K562 (cell line): ENCODE measurements at regions not wholly inside any gene's neighbourhood (a gene's known extent, or its start where the extent isn't known, plus 50 kb on each side); places are given as distances from the start of the nearest gene placed in this dataset.
"Not testable (repeated sequence)": the region's sequence is repeated elsewhere in the genome, so short reads cannot be mapped to it uniquely, and the experiment has no call there.

ENCODE experiments used
- ATAC-seq: fragments of 200-7000 bp; cut with Tn5 transposase; 3 replicates; pipeline ENCODE4 v1.9.1; 2020; ENCODE audit warnings: moderate library complexity
- BruUV-seq: library from RNA; stranded (reverse); fragments of 400-500 nt; replicated peaks from 2 replicates; lab custom pipeline; 2021; lab: Mats Ljungman, UMichigan
- CTCF ChIA-PET: fragments of 300-600 bp; formaldehyde crosslinking; extraction: SDS; loops from one replicate; lab custom pipeline; 2021; ENCODE audit warnings: low intra/inter-chr PET ratio; lab: Yijun Ruan, JAX
- POLR2A ChIA-PET: fragments of 300-600, 350-650 bp; sonication (Branson Sonifier 250); formaldehyde crosslinking; extraction: SDS; loops from one replicate; lab custom pipeline; 2021; ENCODE audit warnings: antibody characterized with exemption, inconsistent platforms; lab: Yijun Ruan, JAX
- DNase-seq, 4 experiments: peaks; one replicate each; pipeline versions ENCODE4 v3.0.0 to v3.0.0-alpha.2; 2011 to 2018; ENCODE audit warnings: low spot score in 3 of 4, mixed read lengths in 3 of 4; ENCODE audit errors: extremely low read depth in 1 of 4
- FAIRE-seq: peaks from 2 replicates; lab custom pipeline; 2011; peaks lifted over from hg19 to GRCh38; lab: Jason Lieb, UNC
- H2AFZ ChIP-seq: 2 replicates; pipeline ENCODE4 v1.6.0; 2011; ENCODE audit warnings: low read depth, low read length, control low read depth, inconsistent platforms
- H3K27ac ChIP-seq: fragments of 200-600 bp; 3 replicates; pipeline ENCODE4 v1.8.0; 2011; ENCODE audit warnings: low read depth, mild to moderate bottlenecking, control low read depth, inconsistent platforms, low read length, moderate library complexity, mixed read lengths; ENCODE audit errors: extremely low read depth
- H3K27me3 ChIP-seq, 2 experiments: fragments of 300-600 bp in 1 of 2; 2 replicates in 1 of 2; 3 replicates in 1 of 2; pipeline versions ENCODE4 v1.6.0 to v1.8.0; 2011; ENCODE audit warnings: inconsistent platforms in 2 of 2, low read length in 2 of 2, mild to moderate bottlenecking in 1 of 2, mixed read lengths in 1 of 2, moderate library complexity in 1 of 2; ENCODE audit not compliant: control insufficient read depth in 2 of 2, insufficient read depth in 2 of 2
- H3K36me3 ChIP-seq: fragments of 300-600 bp; 3 replicates; pipeline ENCODE4 v1.8.0; 2011; ENCODE audit warnings: mild to moderate bottlenecking, low read length, inconsistent platforms; ENCODE audit not compliant: control insufficient read depth, insufficient read depth
- H3K4me1 ChIP-seq, 2 experiments: fragments of 200-600 bp in 1 of 2; replicated peaks in 1 of 2; 2 replicates in 1 of 2; 3 replicates in 1 of 2; pipeline versions ENCODE4 v1.5.1 to v1.8.0; 2011; ENCODE audit warnings: inconsistent platforms in 2 of 2, low read length in 2 of 2, mild to moderate bottlenecking in 1 of 2, mixed read lengths in 1 of 2, moderate library complexity in 1 of 2; ENCODE audit not compliant: control insufficient read depth in 2 of 2, insufficient read depth in 2 of 2
- H3K4me2 ChIP-seq: 2 replicates; pipeline ENCODE4 v1.6.1; 2011; ENCODE audit warnings: low read length, control low read depth, inconsistent platforms, mixed read lengths; ENCODE audit not compliant: insufficient read depth
- H3K4me3 ChIP-seq: fragments of 200-600 bp; sonication (generic), shearing (Covaris generic); 2 replicates; pipeline ENCODE4 v1.5.1; 2016; ENCODE audit warnings: control low read depth, inconsistent platforms
- H3K79me2 ChIP-seq: fragments of 200-600 bp; 3 replicates; pipeline ENCODE4 v1.8.0; 2011; ENCODE audit warnings: low read length, inconsistent platforms; ENCODE audit not compliant: control insufficient read depth, insufficient read depth
- H3K9ac ChIP-seq, 2 experiments: 2 replicates each; pipeline versions ENCODE4 v1.6.0 to v1.6.1; 2011; ENCODE audit warnings: low read depth in 2 of 2, low read length in 2 of 2, control low read depth in 1 of 2, inconsistent platforms in 1 of 2, mild to moderate bottlenecking in 1 of 2, mixed read lengths in 1 of 2; ENCODE audit not compliant: insufficient read depth in 1 of 2
- H3K9me1 ChIP-seq: one replicate; pipeline ENCODE4 v1.6.0; 2011; ENCODE audit warnings: inconsistent platforms, mild to moderate bottlenecking, low read length, moderate library complexity; ENCODE audit not compliant: control insufficient read depth, insufficient read depth
- H3K9me3 ChIP-seq: replicated peaks from 2 replicates; pipeline ENCODE4 v1.5.1; 2011; ENCODE audit warnings: low read depth, low read length, inconsistent platforms; ENCODE audit not compliant: control insufficient read depth, insufficient read depth
- H4K20me1 ChIP-seq: replicated peaks from 2 replicates; pipeline ENCODE4 v1.6.1; 2011; ENCODE audit warnings: low read length, inconsistent platforms, mixed read lengths; ENCODE audit not compliant: control insufficient read depth, insufficient read depth
- AFF4 ChIP-seq: sonication (generic); formaldehyde crosslinking; IDR thresholded peaks from 2 replicates; pipeline ENCODE4 v1.8.0; 2023; ENCODE audit warnings: mild to moderate bottlenecking, missing genetic modification reagents
- CTCF ChIP-seq, 3 experiments: IDR thresholded peaks in 2 of 3; conservative IDR thresholded peaks in 1 of 3; 2 replicates each; pipeline ENCODE4 v1.5.1; 2011 to 2012; ENCODE audit warnings: low read length in 3 of 3, mild to moderate bottlenecking in 3 of 3, control low read depth in 2 of 3, improper control_type of control experiment in 1 of 3, inconsistent platforms in 1 of 3, low read depth in 1 of 3, mixed read lengths in 1 of 3, moderate library complexity in 1 of 3; ENCODE audit not compliant: insufficient read depth in 2 of 3
- DDX20 ChIP-seq: fragments of 450-650 bp; IDR thresholded peaks from 2 replicates; pipeline ENCODE4 v1.6.1; 2016; ENCODE audit warnings: missing genetic modification characterization, low read depth, mild to moderate bottlenecking, missing compliant biosample characterization, moderate library complexity
- HNRNPUL1 ChIP-seq: fragments of 200-400 bp; formaldehyde crosslinking; IDR thresholded peaks from 2 replicates; pipeline ENCODE4 v1.6.1; 2017; ENCODE audit warnings: low read length
- KLF10 ChIP-seq: fragments of 250-450 bp; sonication (Bioruptor Pico); IDR thresholded peaks from 2 replicates; pipeline ENCODE4 v1.6.1; 2021; ENCODE audit warnings: matching md5 sums
- MCM5 ChIP-seq: fragments of 450-650 bp; IDR thresholded peaks from 2 replicates; pipeline ENCODE4 v1.6.1; 2016; ENCODE audit warnings: low read depth
- MEF2D ChIP-seq: conservative IDR thresholded peaks from 2 replicates; pipeline ENCODE4 v1.6.1; 2016; ENCODE audit warnings: low read depth, missing genetic modification characterization, missing compliant biosample characterization
- SREBF1 ChIP-seq: fragments of 150-350 bp; IDR thresholded peaks from 2 replicates; pipeline ENCODE4 v1.6.1; 2014; ENCODE audit warnings: antibody characterized with exemption, low read depth, low read length, borderline replicate concordance
- WGBS: fragments of 100-300 bp; shearing (Covaris generic); methylation state at CpG from one replicate; pipeline ENCODE4 v1.1.6; 2016; ENCODE audit warnings: low coverage, mixed read lengths; ENCODE audit not compliant: insufficient coverage; ENCODE audit errors: missing lambda C conversion rate; 5-methylcytosine and 5-hydroxymethylcytosine counted together
- in situ Hi-C: fragments of 300-500 bp; cut with MboI; formaldehyde crosslinking; loops from 4 replicates; pipeline ENCODE4 v1.15.0; 2018; ENCODE audit warnings: inconsistent platforms, mixed read lengths
- intact Hi-C: fragments of 100-400 bp; cut with micrococcal nuclease; formaldehyde crosslinking; loops from 2 replicates; pipeline ENCODE4 v1.14.2; 2022

GRCh38 chr9:78719029-78719428 lies 422.1 kb downstream of the PSAT1 start:
- FAIRE-seq, H3K9me3 ChIP-seq, BruUV-seq, H3K4me2 ChIP-seq, ATAC-seq, H3K27me3 ChIP-seq, H4K20me1 ChIP-seq, DNase-seq, H3K36me3 ChIP-seq, H3K27ac ChIP-seq, H3K9ac ChIP-seq, in situ Hi-C loops, H2AFZ ChIP-seq, intact Hi-C loops, H3K79me2 ChIP-seq, H3K4me1 ChIP-seq, POLR2A ChIA-PET, H3K9me1 ChIP-seq, CTCF ChIA-PET, H3K4me3 ChIP-seq: not testable (repeated sequence)
- WGBS = 0% methylated on average over 4 of the region's 4 CpGs

GRCh38 chr9:78724896-78725295 lies 428.0 kb downstream of the PSAT1 start:
- CTCF ChIA-PET = no interaction called here
- no peak overlapping the region for H3K9ac ChIP-seq
- POLR2A ChIA-PET = no interaction called here
- in situ Hi-C loops = no loop called here
- H3K36me3 ChIP-seq = no peaks in the 10 kb centered on the region
- no peaks in the 10 kb centered on the region for H3K9me1 ChIP-seq
- H3K4me2 ChIP-seq = no peak overlapping the region
- H3K27me3 ChIP-seq = no peaks in the 10 kb centered on the region
- no peaks in the 10 kb centered on the region for H3K79me2 ChIP-seq
- BruUV-seq = no TSS peak
- TF ChIP-seq MCM5 = no peak
- no peak for TF ChIP-seq MEF2D
- no peak for TF ChIP-seq SREBF1
- no peak for TF ChIP-seq HNRNPUL1
- TF ChIP-seq DDX20 (tag) = no peak
- TF ChIP-seq CTCF (IDR thresholded peaks at IDR 0.05 in 2 of 3, conservative IDR thresholded peaks at IDR 0.05 in 1 of 3; ENCODE audit: insufficient read depth in 2 of 3, low read depth in 1 of 3, low read length in 3 of 3) = no peak
- no peak for TF ChIP-seq AFF4 (CRISPR knock-in tag)
- TF ChIP-seq KLF10 (CRISPR knock-in tag) = no peak
- no peaks in the 10 kb centered on the region for H3K9me3 ChIP-seq
- no peak for FAIRE-seq
- no peak overlapping the region for H3K4me3 ChIP-seq
- H4K20me1 ChIP-seq = no peaks in the 10 kb centered on the region
- H3K4me1 ChIP-seq = no peaks in the 10 kb centered on the region
- no peak overlapping the region for H2AFZ ChIP-seq
- H3K27ac ChIP-seq = no peak overlapping the region
- 0% methylated on average over 2 of the region's 2 CpGs for WGBS
- intact Hi-C loops = no loop called here
- no peak for ATAC-seq
- DNase-seq = no peak
